Fibroblast of lung (primary cell): ENCODE measurements at regions not wholly inside any gene's neighbourhood (a gene's known extent, or its start where the extent isn't known, plus 50 kb on each side); places are given as distances from the start of the nearest gene placed in this dataset.

Experiments used
- DNase-seq, 2 donors: peaks; one replicate each; pipeline versions ENCODE4 v3.0.0 to v3.0.0-alpha.2; 2010; ENCODE audit warnings: low read depth in 2 of 2
- H2AFZ ChIP-seq: 2 replicates; pipeline ENCODE4 v1.5.1; 2012; ENCODE audit warnings: low read length, control low read depth, inconsistent platforms
- H3K27ac ChIP-seq: 2 replicates; pipeline ENCODE4 v1.5.1; 2011; ENCODE audit warnings: low read length, control low read depth; ENCODE audit not compliant: insufficient read depth
- H3K27me3 ChIP-seq: 2 replicates; pipeline ENCODE4 v1.5.1; 2011; ENCODE audit warnings: mild to moderate bottlenecking, low read length; ENCODE audit not compliant: control insufficient read depth, insufficient read depth
- H3K36me3 ChIP-seq: 2 replicates; pipeline ENCODE4 v1.5.1; 2011; ENCODE audit warnings: low read length; ENCODE audit not compliant: control insufficient read depth, insufficient read depth
- H3K4me1 ChIP-seq: 2 replicates; pipeline ENCODE4 v1.5.1; 2011; ENCODE audit warnings: low read length; ENCODE audit not compliant: control insufficient read depth, insufficient read depth; ENCODE audit errors: extremely low read depth
- H3K4me2 ChIP-seq: 2 replicates; pipeline ENCODE4 v1.5.1; 2011; ENCODE audit warnings: low read length, control low read depth; ENCODE audit not compliant: insufficient read depth; ENCODE audit errors: extremely low read depth
- H3K4me3 ChIP-seq, 4 experiments: fragments of 200-600 bp in 1 of 4; sonication (generic) in 1 of 4; replicated peaks in 1 of 4; 2 replicates each; pipeline ENCODE4 v1.5.1; 2011 to 2016; ENCODE audit warnings: low read length in 4 of 4, low read depth in 3 of 4, mild to moderate bottlenecking in 3 of 4, control low read depth in 2 of 4, inconsistent platforms in 1 of 4, mixed read lengths in 1 of 4; ENCODE audit not compliant: insufficient read depth in 1 of 4; ENCODE audit errors: control extremely low read depth in 1 of 4
- H3K79me2 ChIP-seq: 2 replicates; pipeline ENCODE4 v1.5.1; 2012; ENCODE audit warnings: mild to moderate bottlenecking, low read length, inconsistent platforms; ENCODE audit not compliant: control insufficient read depth, insufficient read depth
- H3K9ac ChIP-seq: 2 replicates; pipeline ENCODE4 v1.5.1; 2011; ENCODE audit warnings: mild to moderate bottlenecking, low read length, control low read depth; ENCODE audit not compliant: insufficient read depth
- H3K9me3 ChIP-seq: 2 replicates; pipeline ENCODE4 v1.5.1; 2012; ENCODE audit warnings: low read depth, low read length; ENCODE audit not compliant: control insufficient read depth, insufficient read depth
- H4K20me1 ChIP-seq: 2 replicates; pipeline ENCODE4 v1.5.1; 2011; ENCODE audit warnings: low read length; ENCODE audit not compliant: control insufficient read depth, insufficient read depth; ENCODE audit errors: extremely low read depth
- CTCF ChIP-seq, 2 donors: IDR thresholded peaks in 1 of 2; conservative IDR thresholded peaks in 1 of 2; 1 replicate in 1 of 2; 2 replicates in 1 of 2; pipeline ENCODE4 v1.5.1; 2011 to 2012; ENCODE audit warnings: low read length in 2 of 2, control low read depth in 1 of 2, inconsistent platforms in 1 of 2, low read depth in 1 of 2, mild to moderate bottlenecking in 1 of 2
- EZH2 ChIP-seq: IDR thresholded peaks from 2 replicates; pipeline ENCODE4 v1.5.1; 2012; ENCODE audit warnings: low read length, control low read depth, mild to moderate bottlenecking; ENCODE audit errors: missing control alignments

DNA sequence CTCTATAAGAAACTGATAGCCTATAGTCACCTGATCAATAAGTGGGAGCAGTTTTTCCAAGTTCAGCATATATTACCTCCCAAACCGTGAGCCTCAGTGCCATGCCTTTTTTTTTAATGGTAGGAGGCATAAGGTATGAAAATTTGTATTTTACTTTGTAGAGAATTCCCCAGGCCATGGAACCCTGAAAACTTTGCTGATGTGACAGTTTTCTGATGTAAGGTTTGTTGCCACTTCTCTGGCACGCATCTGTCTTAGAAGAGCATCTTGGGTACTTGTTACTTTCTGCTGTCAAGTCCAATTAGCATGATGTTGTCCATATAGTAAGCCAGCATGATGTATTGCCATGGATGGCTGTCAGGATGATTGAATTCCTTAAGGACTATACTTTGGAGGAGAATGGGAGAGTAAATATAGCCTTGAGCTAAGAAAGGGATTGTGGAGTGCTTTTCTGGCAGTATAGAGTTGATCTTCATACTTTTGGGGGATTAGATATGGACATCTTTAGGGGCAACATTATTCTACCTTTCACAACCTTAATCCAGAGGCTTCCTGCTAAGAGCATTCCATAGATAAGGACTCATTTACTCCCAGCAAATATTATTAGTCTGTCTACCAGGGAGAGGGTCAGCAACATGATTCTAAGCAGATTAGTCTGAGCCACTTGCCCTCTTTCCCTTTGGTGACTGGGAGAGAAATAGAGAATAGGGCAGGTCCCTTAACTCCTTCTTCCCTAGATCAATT is 389.6 kb downstream of the YTHDC2 start:
- no peak for DNase-seq
- H3K36me3 ChIP-seq: no peaks in the 10 kb centered on the region
- H3K4me1 ChIP-seq: no peaks in the 10 kb centered on the region
- TF ChIP-seq EZH2 (no peak), CTCF (conservative IDR thresholded peaks at IDR 0.05 in 1 of 2, IDR thresholded peaks at IDR 0.05 in 1 of 2; ENCODE audit: low read depth in 1 of 2, low read length in 2 of 2) (no peak)
- H3K27me3 ChIP-seq: no peaks in the 10 kb centered on the region
- H3K9ac ChIP-seq: no peak overlapping the region
- H3K9me3 ChIP-seq: no peaks in the 10 kb centered on the region
- no peak overlapping the region for H3K4me3 ChIP-seq
- no peak overlapping the region for H2AFZ ChIP-seq
- no peaks in the 10 kb centered on the region for H3K79me2 ChIP-seq
- H3K27ac ChIP-seq: no peak overlapping the region
- H3K4me2 ChIP-seq: no peak overlapping the region
- no peaks in the 10 kb centered on the region for H4K20me1 ChIP-seq

DNA sequence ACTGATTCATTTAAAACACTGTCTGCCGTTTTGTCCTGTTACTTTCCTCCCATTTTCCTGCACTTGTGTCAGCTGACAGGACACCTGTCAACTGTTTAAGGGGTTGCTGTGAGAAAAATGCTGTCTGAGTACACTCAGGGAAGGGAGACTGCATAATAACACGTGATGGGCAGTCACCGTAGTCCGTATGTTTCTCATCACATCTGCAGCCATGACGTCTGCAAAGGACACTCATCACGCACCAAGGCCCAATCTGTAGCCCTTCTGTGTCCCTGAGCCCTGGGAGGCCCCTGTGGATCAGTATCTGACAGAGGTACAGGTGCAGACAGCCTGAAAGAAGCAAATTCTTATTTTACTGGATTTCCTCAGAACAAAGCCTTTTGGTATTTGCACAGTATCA is 396.3 kb downstream of the YTHDC2 start:
- H3K4me1 ChIP-seq: no peaks in the 10 kb centered on the region
- H3K36me3 ChIP-seq: no peaks in the 10 kb centered on the region
- no peak for TF ChIP-seq EZH2
- no peak for TF ChIP-seq CTCF (conservative IDR thresholded peaks at IDR 0.05 in 1 of 2, IDR thresholded peaks at IDR 0.05 in 1 of 2; ENCODE audit: low read depth in 1 of 2, low read length in 2 of 2)
- H3K27ac ChIP-seq: no peak overlapping the region
- no peak overlapping the region for H3K9ac ChIP-seq
- no peak overlapping the region for H2AFZ ChIP-seq
- H3K4me2 ChIP-seq: no peak overlapping the region
- no peaks in the 10 kb centered on the region for H3K79me2 ChIP-seq
- no peak overlapping the region for H3K4me3 ChIP-seq
- H3K27me3 ChIP-seq: no peaks in the 10 kb centered on the region
- DNase-seq: no peak
- no peaks in the 10 kb centered on the region for H4K20me1 ChIP-seq
- H3K9me3 ChIP-seq: no peaks in the 10 kb centered on the region

- H3K4me2 ChIP-seq: no peak overlapping the region
- no peaks in the 10 kb centered on the region for H3K27me3 ChIP-seq
- no peaks in the 10 kb centered on the region for H4K20me1 ChIP-seq
- H3K9ac ChIP-seq: no peak overlapping the region
- DNase-seq: no peak
- no peaks in the 10 kb centered on the region for H3K4me1 ChIP-seq
- H3K4me3 ChIP-seq: no peak overlapping the region
- TF ChIP-seq CTCF (conservative IDR thresholded peaks at IDR 0.05 in 1 of 2, IDR thresholded peaks at IDR 0.05 in 1 of 2; ENCODE audit: low read depth in 1 of 2, low read length in 2 of 2) (no peak), EZH2 (no peak)
- no peak overlapping the region for H2AFZ ChIP-seq
- H3K79me2 ChIP-seq: no peaks in the 10 kb centered on the region
- H3K36me3 ChIP-seq: no peaks in the 10 kb centered on the region
- no peaks in the 10 kb centered on the region for H3K9me3 ChIP-seq
- H3K27ac ChIP-seq: no peak overlapping the region
These were observed 404.5 kb downstream of the YTHDC2 start for GRCh38 chr5:113917997-113918396.
